GM21447 (cell line): ENCODE measurements at regions not wholly inside any gene's neighbourhood (a gene's known extent, or its start where the extent isn't known, plus 50 kb on each side); places are given as distances from the start of the nearest gene placed in this dataset.

ENCODE experiments used
- ATAC-seq: cut with Tn5 transposase; IDR thresholded peaks from one replicate; pipeline ENCODE4 v1.9.1; 2021; ENCODE audit not compliant: unreplicated experiment

DNA sequence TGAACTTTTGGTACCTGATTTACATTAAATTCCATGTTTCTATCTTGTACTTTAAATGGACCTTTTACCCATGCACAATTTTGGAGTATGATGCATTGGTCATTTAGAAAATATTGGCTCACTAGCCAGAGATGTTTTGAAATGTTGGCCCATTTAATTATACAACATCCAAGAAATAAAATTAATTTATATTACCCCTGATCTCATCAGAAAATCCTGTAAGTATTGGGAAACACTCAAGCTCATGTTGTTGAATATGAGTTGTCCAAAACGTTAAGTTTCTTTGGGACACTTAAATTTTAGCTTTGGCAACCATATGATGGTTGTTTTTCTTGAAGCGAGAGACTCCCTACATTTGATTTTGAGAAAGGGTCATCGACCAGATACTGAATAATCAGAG is 492.7 kb downstream of the RPS24 start:
- ATAC-seq = no peak

DNA sequence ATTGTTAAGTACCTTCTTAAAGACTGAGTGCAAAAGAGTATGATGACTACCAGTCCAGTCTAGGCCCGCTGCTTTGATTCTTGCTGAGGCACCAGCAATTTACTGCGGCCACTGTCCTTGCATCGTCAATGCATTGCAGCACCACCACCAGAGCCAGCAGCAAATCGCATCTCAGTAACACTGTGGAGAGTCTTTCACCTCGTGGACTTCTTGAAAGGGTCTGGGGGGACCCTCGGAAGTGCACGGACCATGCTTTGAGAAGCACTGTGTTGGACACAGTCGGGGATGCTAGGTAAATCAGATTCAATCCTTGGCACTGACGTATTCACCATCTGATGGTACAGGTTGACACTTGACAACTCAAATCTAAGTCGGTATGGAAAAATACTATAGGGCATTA is 493.6 kb downstream of the RPS24 start:
- ATAC-seq = no peak

DNA sequence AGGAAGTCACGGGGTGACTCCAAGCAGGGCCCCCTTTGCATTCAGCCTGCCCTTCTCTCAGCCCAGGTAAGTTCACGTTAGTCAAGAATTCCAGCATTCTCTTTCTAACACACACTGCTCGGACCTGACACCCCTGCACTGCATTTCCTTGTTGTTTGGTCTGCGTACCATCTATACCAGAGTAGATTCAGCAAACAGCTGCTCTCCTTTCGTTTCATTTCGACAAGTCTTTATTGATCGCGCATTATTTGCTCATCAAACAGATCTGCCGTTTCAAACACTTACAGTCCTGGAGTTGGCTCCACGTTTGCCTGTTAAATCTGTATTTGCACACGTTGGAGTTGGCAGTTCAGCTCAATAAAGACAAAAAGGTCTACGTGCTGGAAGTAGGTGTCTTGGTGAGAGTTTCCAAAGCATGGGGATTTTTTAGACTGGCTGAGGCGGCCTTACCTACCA is 495.1 kb downstream of the RPS24 start:
- no peak for ATAC-seq

DNA sequence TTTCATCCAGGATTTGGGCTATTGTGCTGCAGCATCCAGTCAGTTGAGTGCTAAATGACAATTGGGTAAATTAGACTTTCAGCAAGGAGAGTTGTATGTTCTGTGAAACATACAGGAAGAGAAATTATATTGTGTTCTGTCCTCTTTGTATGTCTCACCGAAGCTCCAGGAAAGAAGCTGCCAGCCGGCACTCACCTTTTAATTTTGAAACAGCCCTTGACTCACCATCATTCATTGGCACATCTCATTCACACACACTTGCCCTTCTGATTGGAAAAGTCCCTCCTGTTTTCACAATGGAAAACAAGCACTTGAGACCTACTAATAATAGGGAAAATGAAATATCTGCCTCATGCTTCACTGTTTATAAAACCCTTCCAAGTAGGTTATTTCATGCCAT is 495.6 kb downstream of the RPS24 start:
- no peak for ATAC-seq

DNA sequence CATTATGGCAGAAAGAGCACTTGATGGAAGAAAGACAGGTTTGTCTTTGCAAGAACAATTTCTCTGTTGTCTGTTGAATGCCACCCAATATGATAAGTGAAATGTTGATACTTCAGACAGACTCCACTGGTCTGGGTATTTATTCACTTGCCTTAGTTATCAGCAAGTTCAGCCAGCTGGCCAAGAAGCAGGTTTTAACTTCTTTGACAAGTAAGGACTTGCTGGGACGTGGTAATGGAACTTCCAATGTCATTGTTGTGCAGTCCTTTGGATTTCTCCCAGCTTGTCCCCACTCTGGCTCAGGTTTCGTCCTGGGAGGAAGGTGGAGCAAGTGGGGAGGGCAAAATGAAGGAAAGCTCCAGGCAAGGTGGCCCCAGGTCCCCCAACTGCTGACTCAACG is 497.4 kb downstream of the RPS24 start:
- no peak for ATAC-seq

DNA sequence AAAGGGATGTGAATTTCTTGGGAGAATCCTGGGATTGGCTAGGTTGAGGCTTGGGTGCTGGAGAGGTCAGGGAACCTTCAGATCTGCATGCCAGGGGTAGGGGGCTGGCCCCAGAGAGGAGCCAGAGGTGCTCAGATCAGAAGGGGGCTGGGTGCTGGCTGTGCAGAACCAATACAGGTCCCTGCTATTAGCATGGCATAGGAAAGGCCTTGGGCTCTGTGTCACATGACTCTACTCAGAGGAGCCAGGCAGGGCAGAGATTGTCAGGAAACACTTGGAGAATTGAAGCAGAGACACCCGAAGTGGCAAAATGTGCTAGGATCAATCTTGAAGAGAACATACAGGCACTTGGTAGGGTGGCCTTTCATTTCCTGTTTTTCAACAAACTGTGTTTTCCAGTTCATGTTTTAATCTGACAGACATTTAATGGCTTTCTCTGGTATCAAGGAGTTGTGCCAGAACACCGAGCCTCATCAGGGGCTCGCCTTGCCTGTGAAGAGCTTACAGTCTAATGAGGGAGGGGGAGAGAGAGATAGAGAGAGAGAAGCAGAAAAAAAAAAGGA is 498.9 kb downstream of the RPS24 start:
- ATAC-seq = no peak

DNA sequence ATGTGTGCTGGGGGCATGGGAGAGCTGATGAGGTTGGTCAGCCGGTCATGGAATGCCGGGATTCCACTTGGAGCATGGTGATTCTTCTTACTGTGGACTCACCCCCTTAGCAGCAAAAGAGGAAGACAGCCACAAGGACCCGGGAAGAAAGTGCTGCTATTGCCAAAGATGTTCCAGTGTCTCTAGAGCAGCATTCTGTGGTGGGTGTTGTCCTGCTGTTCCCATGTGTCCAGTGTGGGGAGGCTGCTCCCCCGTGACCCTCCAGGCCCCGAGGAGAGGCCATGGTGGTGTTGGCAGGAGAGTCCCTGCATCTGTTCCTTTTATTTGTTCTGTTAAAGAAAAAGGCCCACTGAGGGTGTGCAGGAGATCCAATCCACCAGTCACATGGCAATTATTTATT is 499.4 kb downstream of the RPS24 start:
- ATAC-seq = no peak

DNA sequence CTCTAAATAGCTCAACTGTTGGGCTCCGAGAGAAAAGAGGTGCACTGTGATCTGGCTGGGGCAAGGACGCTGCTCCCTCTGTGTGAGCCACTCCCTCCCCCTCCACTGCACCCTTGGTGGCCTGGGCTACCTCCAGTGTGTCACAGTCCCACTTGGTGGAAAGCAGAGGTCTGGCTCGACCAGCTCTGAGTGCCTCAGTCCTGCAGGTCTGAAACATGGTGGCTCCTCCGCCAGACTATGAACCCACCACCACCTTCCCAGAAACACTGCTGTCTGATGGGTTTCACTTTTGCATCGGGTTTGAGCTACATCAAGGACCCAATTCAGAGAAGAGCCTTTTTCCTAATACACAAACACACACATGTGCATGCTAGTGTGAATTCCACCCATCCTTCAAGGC is 500.1 kb downstream of the RPS24 start:
- no peak for ATAC-seq

DNA sequence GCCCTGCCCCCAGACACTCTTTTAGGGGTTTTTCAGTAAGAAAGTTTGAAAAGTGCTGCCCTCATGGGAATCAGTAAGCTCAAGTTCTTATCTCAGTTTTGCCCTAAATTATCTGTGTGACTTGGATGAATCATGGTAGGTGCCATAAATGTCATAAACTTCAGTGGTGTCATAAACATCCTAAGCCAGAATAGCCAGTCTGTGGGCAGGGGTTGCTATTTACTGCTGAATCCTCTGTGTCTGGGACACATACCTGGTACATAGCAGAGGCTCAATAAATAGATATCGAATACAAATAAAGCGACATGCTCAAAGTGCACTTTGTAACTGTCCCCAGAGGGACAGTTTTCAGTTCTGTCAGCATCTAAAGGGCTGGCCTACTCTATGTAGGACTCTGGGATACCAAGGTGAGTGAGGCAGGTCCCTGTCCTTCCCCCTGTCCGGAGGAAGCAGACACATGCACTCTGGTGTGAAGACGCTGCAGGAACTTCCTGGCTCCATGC is 502.1 kb downstream of the RPS24 start:
- ATAC-seq = no peak

DNA sequence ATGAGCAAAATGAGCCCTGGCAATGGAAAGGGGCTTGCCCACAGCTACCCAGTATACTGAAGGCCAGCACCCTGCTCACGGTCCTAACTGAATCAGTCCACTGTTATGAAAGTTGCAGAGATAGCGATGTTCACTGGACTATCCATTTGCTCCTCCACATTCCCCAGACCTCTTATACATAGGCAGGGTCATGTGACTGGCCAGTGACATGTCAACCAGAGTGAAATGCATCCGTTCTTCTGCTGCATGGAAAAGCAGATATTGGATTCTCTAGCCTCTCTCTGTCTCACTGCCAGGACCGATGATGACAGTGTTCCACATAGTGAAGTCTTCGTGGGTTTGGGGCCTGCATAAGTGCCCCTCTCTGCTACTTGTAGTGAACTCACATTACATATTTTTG is 503.4 kb downstream of the RPS24 start:
- no peak for ATAC-seq

DNA sequence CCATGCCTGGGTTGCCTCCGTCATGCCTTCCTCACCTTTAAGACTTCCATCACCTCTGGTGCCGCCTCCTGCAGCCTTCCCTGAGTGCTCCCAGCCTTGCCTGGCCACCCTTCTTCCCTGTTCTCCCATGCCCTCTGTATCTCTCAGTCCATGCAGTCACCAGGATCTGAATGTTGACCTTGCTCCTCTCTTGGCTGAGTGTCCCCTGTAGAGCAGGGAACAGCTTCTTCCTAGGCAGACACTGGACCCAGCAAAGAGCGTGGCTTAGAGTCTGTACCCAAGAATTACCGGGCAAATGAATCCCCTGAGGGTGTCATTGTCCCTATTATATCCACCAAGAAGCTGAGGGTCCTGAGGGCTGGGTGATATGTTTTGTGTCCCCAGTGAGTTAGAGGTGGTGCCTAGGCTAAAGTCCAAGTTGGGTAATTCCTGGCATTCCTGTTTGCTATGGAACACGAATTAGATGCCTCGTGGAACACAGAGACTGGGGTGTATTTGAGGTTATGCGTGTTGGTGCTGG is 505.6 kb downstream of the RPS24 start:
- ATAC-seq = no peak

DNA sequence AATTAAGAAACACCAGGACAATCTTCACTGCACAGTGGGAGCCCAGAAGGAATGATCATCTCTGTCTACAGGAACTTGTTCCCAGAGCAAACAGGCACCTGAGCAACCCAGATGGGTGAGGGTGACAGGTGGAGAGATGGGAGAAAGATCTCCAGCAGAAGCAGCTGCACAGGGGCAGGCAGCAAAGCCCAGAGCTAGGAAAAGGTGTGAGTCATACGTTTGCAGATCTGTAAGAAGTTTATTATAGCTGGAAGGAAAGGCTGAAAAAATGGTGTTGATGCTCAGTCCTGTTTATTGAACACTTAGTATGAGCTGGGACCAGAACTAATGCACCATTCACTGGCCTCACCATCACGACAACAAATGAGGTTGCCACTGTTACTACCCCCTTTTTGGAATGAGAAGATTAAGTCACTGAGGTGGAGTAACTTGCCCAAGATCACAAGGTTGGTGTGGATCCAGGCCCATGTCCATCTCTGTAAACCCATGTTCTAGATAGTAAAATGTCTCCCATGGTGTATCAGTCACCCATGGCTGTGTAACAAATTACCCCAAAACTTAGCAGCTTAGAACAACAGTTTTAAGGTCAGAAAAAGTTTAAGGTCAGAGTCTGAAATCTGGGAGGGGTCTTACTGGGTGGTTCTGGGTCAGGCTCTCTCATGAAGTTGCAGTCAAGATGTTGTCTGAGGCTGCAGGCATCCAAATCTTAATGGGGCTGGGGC is 506.9 kb downstream of the RPS24 start:
- ATAC-seq = no peak

DNA sequence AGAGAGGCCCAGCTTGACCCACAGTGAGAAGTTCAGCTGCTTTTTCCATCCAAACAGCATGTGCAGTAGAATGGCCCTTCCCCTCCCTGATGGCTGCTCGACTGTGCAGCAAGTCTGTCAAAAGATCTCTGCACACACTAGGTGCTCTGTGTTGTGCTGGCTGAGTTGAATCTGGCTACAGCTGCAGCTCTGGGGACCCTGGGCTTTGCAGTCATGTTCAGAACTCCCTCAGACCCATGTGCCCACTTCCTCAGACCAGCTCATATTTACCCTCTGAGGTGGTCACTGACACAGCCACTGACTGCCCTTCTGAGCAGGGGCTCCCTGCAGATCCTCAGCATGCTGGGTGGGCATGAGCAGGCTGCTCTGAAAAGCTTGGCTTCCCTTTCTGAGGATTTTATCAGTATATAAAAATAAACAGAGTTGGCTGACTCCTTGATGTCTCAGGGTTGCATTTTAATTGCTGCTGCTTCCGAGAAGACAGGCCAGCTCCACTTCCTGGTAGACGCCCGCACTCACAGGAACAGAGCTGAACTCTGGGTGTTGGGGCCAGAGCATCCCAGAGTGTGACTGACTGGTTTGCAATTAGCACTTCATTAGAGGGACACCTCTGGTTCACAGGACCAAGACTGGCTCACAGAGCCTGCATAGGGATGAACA is 507.9 kb downstream of the RPS24 start:
- ATAC-seq = no peak

DNA sequence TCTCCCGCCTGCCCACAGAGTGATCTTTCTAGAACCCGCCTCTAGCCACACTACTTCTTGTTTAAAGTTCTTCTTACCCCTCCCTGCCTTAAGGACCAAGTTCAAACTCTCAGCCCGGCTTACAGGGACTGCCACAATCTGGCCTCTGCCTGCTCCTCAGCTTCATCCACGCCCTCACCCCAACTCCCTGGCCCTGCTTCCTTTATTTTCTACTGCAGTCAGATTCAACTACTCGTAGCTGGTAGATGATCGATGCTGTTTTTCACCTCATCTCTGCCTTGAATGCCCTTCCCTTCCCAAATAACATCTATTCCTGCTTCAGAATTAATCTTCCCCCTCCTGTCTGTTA is 508.5 kb downstream of the RPS24 start:
- ATAC-seq = no peak

DNA sequence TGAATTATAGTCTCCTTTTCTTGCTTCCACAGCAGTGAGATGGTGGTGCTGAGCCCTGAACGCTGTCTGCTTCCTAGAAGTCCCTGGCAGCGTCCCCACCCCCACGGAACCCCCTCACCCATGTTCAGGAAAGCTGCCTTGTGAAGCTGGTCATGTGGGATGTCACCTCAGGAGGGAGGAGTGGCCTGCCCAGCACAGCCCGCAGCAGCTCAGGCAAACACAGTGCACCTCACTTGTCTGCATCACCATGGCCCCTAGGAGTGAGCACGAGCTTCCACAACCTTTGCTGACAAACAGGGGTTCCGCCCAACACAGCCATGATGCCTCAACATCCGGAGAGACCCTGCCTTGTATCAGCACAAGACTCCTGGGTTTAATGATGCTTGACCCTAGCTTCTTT is 508.9 kb downstream of the RPS24 start:
- no peak for ATAC-seq

DNA sequence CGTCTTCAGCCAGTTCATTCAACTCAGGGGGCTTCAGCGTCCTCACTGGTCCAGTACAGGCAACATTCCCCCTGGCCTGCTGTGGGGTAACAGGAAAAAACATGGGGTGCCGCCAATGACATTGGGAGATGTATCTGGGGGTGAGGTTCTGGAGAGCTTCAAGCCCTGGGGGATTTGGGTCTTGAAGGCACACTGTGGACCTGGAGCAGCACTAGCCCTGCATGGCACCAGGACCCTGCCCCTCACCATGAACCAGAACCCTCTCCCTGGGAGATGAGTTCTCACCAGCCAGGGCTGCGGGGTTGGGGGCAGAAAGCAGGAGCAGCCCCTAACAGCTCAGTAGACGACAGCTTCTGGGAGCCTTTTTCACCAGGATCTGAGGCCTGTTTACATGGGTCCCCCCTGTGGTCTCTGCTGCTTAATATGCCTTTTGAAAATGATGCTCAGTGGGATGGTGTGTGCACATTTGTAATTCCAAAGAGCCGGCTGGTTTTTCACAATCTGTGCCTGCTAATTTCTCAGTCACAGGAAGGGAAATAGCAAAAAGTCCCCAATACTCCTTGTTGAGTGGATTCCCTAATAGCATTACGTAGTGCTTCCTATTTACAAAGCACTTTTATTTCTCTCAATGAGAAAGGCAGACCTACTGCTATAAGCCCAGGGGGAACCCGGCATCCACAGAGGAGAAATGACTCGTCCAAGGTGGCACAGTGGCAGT is 509.5 kb downstream of the RPS24 start:
- ATAC-seq = no peak

DNA sequence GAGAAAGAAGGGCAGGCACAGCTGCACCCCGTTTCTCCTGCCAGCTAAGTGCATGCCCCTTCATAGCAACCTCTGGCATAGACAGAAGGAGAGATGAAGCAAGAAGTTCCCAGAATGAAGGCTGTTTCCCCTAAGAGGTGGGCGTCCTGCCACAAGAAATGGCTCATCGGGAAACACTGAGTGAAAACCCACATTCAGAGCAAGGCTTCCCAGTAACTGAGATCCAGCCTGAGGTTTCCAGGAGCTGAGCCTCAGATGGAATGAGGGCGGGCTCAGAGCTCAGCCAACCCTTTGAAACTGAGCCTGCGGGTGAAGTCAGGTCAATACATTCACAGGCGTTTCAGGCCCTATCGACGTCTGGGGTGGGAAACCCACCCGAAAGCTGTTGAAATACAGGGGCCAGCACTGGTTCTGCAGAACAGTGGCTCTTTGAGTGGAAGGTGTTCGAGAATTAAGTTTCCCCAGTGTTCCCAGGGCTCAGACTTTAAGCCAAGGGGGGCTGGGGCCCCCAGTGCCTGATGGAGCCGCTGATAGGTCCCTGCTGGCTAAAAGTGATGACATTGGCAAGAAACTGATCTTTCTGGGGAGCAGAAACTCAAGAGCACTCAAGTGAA is 510.2 kb downstream of the RPS24 start:
- ATAC-seq = no peak

DNA sequence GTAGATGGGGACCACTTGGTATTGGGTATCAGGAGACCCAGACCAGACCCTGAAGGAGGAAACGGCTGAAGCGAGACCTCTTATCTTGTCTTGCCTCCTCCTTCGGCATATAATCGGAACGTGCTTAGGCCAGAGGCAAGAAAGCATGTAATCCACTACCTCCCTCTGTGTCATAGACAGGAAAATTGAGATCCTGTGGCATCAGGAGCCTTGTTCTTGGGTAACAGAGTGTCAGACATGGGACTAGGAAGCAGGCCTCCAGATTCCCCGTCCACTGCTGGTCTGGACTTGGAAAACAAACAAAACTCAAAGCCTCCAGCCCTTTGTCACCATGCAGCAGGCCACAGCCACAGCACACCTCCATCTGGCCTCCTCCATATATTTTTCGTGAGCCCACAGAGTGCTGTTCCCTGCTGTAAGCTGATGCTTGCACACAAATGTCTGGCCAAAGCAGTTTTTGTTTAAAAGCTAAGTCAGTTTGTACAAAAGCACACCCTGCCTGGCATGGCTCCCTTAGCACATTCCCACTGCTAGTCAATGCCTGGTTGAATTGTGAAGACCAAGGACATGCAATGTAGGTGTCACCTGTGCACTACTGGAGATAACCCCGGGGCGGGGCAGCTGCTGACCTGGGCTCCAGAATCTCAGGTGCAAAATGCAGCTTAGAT is 510.9 kb downstream of the RPS24 start:
- no peak for ATAC-seq

DNA sequence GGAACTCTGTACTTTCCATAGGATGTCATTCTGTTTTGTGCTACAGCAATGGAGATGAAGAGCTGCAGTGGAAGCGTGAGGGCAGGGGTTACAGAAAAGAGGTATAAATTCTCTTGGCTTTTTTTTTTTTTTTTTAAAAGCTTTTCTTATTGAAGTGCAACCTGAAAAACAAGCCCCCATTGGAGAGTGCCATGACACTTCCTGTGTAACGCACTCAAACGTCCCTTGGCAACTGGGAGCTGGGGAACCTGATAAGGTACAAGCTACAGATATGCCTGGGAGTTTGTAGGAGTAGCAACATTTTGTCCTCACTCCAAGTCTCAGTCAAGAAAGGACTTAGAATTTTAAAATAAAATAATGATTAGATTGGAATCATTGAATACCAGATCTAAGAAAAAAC is 512.1 kb downstream of the RPS24 start:
- ATAC-seq = no peak

DNA sequence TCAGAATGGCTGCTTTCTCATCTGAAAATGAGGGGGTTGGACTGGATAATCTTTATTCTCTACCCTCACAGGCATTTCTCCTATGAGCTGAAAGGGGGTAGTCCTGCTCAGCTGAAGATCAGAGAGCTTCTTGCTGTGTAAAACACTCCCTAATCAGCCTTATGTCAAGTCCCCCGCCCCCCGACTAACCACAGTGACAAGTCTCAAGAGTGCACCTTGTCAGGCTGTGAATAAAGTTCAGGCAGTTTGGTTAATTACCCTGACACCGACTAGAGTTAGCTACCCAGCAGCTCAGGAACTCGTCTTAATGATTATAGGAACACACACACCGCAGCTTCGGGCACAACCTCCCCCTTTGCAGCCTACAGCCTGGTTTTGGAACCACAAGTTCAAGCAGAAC is 513.7 kb downstream of the RPS24 start:
- ATAC-seq = no peak

DNA sequence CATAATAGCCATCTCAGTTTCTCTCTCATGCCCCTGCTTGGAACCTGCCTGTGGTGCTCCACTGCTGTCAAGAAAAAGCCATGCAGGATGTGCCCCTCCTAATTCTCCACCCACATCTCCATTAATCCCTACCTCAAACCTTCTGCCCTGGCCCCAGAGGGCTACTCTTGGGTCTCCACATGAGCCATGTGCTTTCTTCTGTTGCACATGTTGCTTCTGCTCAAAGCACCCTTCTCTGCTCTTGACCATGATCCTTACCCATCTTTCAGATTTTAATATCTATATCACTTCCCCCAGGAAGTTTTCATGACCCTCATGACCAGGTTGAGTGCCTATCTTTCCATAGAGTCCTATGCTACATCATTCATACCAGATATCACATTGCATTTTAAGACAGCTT is 514.2 kb downstream of the RPS24 start:
- no peak for ATAC-seq
